ENCODE measurements at regions not wholly inside any gene's neighbourhood (a gene's known extent, or its start where the extent isn't known, plus 50 kb on each side); places are given as distances from the start of the nearest gene placed in this dataset.

DNA sequence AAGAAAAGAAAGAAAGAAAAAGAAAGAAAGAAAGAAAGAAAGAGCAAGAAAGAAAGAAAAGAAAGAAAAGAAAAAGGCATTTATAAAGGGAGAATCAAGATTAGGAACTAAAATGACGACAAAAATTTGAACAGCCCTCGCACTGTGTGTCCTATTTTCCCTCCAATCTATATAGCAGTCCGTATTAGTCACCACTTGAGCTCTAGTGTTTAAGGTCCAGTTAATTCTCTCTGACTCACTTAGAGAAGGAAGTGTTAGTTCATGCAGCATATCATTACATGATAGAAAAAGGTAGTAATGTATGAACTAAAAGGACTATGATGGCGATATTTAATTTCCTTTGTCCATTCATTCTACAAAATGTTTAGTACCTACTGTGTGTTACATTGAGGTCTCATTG is 122.7 kb downstream of the CBLL2 start:
- no peak for DNase-seq (ENCODE audit: low read depth, low spot score)

DNA sequence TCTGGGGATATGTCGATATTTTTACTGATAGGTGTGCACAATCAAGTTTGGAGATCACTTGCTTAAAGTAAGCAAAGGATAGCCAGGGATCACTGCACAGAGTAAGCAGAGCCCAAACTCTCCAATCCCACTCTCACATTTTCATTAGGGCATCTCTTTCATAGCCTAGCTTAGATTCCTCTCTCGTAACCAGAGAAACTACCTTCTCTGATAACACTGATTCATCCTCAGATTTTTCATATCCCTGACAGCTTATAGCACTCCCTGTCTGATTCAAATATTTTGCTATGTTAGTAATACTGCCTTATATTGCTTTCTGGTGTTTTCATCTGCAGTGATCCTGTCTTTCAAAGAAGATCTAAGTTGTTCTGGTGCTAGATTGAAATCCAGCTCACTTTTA is 123.7 kb downstream of the CBLL2 start:
- no peak for DNase-seq (ENCODE audit: low read depth, low spot score)

DNA sequence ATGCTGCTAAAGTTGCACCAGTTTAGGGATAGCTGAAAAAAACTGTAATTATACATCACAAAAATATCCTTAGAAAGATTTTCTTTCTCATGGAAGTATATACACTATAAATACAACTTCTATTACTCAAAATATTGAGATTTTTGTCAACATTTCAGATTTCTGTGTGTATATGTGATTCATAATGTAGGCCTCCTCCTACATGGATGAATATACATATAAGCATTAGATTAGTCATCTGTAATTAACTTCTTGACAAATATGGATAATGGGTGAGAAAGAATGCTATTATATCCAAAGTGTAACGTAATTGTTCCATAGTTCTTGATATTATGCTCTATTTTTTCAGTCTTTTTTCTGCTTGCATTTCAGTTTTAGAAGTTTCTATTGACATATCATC is 124.9 kb downstream of the CBLL2 start:
- no peak for DNase-seq (ENCODE audit: low read depth, low spot score)

- no peak for DNase-seq (ENCODE audit: low read depth, low spot score)
These were observed 126.9 kb downstream of the CBLL2 start for GRCh38 chrX:22399437-22400192.

DNA sequence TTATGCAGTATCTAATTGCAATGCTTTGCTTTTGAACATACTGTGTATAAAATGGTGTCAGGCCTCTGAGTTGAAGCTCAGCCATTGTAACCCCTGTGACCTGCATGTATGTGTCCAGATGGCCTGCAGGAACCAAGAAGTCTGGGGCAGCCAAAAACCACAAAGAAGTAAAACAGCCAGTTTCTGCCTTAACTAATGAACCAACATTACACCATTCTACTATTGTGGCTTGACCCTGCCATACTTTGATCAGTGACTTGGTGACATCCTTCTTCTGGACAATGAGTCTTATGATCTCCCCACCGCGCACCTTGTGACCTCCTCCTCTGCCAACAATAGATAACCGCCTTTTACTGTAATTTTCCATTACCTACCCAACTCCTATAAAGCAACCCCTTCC is 131.6 kb downstream of the CBLL2 start:
- no peak for DNase-seq (ENCODE audit: low read depth, low spot score)

- no peak for DNase-seq (ENCODE audit: low read depth, low spot score)
These were observed 133.6 kb downstream of the CBLL2 start for GRCh38 chrX:22406201-22406737.

DNA sequence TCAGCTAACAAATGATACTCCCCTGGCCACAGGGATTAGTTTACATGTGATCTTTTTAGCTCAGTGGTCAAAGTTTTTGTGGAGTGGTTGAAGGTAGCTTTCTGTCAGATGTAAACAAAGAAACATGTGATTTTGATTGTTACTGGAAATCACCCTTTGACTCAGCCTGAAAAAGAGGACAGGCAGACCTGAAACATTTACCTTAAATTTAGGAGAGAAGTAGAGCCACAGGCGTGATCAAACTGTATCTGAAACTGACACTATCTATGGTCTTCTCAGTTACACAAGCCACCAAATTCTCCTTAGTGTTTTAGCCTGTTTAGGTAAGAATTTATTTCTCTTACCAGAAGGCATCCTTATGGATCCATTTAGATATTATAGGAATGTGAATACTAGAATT is 136.7 kb downstream of the CBLL2 start:
- no peak for DNase-seq (ENCODE audit: low read depth, low spot score)

- no peak for DNase-seq (ENCODE audit: low read depth, low spot score)
These were observed 151.6 kb downstream of the CBLL2 start for GRCh38 chrX:22424122-22424915.

DNA sequence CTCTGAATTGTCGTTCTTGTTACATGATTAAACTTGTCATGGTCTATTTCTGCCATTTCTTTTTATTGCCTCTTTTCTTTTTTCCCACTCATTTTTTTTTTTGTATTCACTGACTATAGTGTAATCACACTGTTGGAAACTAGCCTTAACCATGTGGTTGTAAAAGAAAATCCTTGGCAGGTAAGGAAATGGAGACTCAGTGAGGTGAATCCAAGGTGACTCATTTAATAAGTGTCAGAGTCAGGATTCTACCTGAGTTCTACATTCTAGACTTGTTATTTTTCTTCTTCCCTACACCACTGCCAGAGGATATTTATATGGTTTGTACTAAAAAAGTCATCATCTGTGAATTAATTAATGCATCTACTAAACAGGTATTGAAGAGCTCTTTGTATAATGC is 152.2 kb downstream of the CBLL2 start:
- DNase-seq (ENCODE audit: low read depth, low spot score): no peak

DNA sequence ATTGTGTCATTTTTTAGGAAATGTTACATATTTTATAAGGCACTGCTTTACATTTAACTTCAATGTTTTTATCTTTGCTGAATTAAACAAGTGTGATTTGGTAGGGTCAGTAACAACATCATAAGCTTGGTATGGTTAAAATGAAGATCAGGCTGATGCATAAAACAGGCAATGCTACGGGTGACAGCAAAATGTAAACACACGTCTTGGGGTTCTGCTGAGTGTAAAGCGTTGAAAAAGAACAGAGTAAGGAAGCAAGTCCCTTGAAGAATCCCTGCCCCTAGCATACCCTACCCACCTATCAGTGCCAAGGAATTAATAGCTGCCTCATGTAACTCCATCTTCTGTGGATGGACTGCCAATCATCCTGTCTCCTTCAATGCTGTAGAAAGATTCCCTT is 157.0 kb downstream of the CBLL2 start:
- DNase-seq (ENCODE audit: low read depth, low spot score): no peak

- DNase-seq (ENCODE audit: low read depth, low spot score): no peak
These were observed 158.0 kb downstream of the CBLL2 start for GRCh38 chrX:22430701-22431100.

DNA sequence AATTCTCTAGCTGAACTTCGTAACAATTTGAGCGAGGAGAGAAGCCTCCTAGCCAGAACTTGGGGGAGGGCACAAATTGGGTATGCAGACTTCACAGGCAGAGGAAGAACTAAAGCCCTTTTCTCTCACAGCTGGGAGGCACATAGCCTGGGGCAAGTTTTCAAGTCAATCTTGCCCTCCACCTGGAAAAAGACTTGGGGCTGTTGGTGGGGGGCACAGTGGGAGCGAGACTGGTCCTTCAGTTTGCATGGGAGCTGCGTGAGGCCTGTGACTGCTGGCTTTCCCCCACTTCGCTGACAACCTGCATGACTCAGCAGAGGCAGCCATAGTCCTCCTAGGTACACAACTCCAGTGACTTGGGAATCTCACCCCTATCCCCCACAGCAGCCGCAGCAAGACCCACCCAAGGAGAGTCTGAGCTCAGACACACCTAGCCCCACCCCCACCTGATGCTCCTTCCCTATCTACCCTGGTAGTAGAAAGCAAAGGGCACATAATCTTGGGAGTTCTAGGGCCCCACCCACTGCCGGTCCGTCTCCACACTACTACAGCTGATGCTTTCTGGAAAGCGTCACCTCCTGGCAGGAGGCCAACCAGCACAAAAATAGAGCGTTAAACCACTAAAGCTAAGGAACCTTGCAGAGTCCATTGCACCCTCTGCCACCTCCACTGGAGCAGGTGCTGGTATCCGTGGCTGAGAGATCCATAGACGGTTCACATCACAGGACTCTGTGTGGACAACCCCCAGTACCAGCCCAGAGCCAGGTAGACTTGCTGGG is 160.8 kb downstream of the CBLL2 start:
- no peak for DNase-seq (ENCODE audit: low read depth, low spot score)

GRCh38 chrX:22445880-22446279 is 173.2 kb downstream of the CBLL2 start:
- no peak for DNase-seq (ENCODE audit: low read depth, low spot score)

GRCh38 chrX:22462959-22463358 is 190.2 kb downstream of the CBLL2 start:
- no peak for DNase-seq (ENCODE audit: low read depth, low spot score)

DNA sequence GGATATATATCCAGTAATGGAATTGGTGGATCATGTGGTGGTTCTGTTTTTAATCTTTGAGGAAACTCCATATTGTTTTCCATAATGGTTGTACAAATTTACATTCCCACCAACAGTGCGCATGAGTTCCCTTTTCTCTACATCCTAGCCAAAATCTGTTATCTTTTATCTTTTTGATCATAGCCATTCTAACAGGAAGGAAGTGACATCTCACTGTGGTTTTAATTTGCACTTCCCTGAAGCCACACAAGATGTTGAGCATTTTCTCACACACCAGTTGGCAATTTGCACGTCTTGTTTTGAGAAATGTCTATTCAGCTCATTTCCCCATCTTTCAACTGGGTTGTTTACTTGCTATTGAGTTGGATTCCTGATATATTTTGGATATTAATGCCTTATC is 194.9 kb downstream of the CBLL2 start:
- DNase-seq (ENCODE audit: low read depth, low spot score): no peak

DNA sequence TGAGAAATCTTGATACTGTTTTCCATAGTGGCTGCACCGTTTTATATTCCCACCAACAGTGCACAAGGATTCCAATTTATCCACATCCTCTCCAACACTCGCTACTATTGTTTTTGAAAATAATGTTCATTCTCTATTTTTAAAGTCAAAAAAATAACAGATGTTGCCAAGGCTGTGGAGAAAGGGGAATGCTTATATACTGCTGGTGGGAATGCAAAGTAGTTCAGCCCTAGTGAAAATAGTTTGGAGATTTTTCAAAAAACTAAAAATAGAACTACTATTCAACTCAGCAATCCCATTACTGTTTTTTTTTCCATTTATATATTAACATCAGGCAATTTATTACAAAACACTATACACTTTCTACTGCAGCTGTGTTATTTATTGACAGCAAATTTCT is 208.7 kb downstream of the CBLL2 start:
- no peak for DNase-seq (ENCODE audit: low read depth, low spot score)

DNA sequence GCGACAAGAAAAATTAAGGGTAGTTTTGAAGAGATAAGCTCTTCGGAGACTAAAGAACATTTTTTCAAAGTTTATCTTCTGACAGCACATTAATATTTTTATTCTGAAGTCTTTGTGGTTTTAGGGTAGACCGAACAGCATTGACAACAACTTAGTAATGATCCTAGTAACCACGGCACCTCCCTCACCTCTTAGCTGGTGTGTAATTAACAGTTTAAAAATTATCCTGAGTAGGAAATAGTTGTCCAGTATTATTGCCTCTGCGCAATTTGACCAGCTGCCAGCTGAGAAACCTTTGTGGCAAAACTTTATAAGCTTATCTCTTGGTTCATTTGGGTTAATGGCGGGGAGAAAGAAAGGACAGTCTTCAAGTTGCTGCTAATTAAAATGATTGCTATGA is 213.6 kb downstream of the CBLL2 start:
- no peak for DNase-seq (ENCODE audit: low read depth, low spot score)

- no peak for DNase-seq (ENCODE audit: low read depth, low spot score)
These were observed 244.2 kb downstream of the CBLL2 start for GRCh38 chrX:22516893-22517292.

DNA sequence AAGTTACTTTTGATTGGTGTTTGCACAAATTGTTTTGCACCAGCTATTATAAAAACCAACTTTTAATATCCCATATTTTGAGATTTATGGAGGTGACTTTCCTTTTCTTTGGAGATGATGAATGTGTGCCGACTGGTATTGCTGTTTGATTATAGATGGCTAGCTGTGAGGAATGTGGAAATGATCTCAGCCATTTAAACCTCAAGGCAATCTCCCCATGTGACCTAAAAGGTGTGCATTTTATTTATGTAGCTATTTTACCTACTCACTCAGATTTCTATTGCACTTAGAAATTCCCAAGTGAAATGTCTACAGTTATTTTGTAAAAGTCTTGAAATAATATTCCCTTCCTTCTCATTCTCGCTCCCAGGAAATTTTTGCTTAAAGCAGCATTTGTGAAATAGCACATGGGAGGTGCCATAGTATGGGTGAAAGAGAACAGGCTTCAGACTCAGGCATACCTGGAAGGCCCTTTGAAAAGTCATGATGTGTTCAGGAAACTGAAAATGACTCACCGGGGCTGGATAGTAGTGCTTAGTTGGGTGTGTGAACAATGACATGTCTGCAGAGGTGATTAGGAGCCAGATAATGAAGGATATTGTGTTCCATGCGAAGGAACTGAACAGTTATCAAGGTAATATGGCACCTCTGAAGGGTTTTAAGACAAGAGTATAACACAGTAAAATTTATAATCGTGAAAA is 247.6 kb downstream of the CBLL2 start:
- DNase-seq (ENCODE audit: low read depth, low spot score): no peak

GRCh38 chrX:22526339-22526738 is 253.6 kb downstream of the CBLL2 start:
- DNase-seq (ENCODE audit: low read depth, low spot score): no peak

DNA sequence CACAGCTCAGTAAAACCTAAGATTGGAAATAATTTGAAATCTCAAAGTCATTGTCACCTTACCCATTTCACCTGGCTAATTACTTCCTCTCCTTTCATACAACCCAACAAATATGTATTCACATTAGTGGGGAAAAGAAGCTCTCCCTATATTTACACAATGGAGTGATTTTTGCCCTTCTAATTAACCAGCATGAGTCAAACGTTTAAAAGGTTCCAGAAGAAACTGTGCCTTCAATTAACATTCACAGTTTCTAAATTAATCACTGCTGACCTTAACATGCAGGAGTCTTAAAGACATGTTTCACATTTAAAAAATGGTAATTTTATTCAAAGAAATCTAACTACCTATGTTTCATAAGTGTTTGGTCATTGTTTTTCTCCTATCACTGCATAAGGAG is 254.6 kb downstream of the CBLL2 start:
- no peak for DNase-seq (ENCODE audit: low read depth, low spot score)

DNA sequence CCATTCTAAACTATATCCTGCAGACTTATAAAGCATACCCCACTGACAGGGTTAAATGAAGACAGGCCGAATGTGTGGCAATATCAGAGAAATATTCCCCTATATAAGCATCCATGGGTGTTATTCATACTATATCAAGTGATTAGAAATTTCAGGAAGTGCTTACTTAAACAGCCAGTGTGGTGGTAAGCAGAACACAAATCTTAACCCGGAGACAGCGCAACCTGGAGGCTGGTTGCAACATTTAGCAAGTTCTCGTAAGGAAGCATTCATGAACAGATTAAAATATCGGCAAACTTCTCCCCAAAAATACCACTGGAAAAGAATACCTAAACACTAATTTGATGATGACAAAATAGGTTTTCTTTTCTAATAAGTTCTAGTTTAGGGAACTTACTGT is 261.2 kb downstream of the CBLL2 start:
- no peak for DNase-seq (ENCODE audit: low read depth, low spot score)
